ENCODE measurements at regions not wholly inside any gene's neighbourhood (a gene's known extent, or its start where the extent isn't known, plus 50 kb on each side); places are given as distances from the start of the nearest gene placed in this dataset.

DNA sequence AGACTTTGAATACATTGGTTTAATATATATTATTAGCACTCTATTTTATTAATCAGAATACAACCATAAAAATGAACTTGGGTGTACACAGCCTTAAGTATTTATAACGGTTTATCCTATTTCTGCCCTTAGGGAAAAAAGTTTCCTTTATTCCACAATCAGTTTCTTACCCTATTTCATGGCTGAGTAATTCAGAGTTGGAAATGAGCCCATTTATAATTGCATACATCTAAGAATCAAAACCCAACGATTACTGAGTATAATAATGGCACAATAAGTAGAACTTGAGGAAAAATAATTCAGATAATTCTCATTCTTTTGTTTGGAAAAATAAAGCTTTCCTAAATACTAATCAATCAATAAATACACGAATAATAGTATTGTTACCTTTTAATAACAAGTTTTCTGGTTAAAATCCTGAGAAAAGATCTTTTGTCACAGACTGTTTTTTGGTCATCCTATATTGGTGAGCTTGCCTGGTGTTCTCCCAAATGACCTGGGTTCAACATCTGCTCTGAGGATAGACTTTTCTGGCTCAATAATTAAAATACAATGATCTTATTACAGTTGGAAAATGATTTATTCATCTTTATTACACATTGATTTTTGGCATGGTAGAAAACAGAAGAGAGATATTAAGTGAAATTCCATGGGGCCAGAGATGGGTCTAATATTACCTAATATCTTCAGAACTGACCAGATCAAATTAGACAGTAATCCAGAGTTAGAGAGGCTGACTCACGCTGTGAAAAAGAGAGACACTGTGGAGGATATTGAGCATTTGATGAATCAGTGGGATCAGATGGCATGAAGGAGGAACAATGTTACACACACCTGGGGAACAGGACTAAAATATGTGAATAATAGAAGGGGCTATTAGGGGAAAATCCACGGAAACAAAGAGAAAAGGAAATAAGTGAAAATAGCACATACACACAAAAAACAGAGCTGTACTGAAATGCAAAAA lies 162.1 kb upstream of the TBX18 start:
- DNase-seq (ENCODE audit: extremely low spot score): no peak
- ChIA-PET POLR2A (no interaction called here), CTCF (interaction anchor here (0.6 kb wide), 1 partner anchor 504 kb away, joined by 3 read pairs; no protein-coding TSS in a partner anchor)
- TF ChIP-seq SUZ12 (IDR thresholded peaks at IDR 0.05) (no peak), FOXM1 (IDR thresholded peaks at IDR 0.05; ENCODE audit: borderline replicate concordance) (no peak), ZNF384 (IDR thresholded peaks at IDR 0.05) (no peak), BHLHE40 (IDR thresholded peaks at IDR 0.05; ENCODE audit: borderline replicate concordance) (no peak), HDGF (IDR thresholded peaks at IDR 0.05; ENCODE audit: borderline replicate concordance) (no peak), LEF1 (IDR thresholded peaks at IDR 0.05; ENCODE audit: borderline replicate concordance) (no peak), CTBP1 (IDR thresholded peaks at IDR 0.05; ENCODE audit: borderline replicate concordance) (no peak), ARNT (IDR thresholded peaks at IDR 0.05) (no peak)
- TF ChIP-seq, protein P1, sequence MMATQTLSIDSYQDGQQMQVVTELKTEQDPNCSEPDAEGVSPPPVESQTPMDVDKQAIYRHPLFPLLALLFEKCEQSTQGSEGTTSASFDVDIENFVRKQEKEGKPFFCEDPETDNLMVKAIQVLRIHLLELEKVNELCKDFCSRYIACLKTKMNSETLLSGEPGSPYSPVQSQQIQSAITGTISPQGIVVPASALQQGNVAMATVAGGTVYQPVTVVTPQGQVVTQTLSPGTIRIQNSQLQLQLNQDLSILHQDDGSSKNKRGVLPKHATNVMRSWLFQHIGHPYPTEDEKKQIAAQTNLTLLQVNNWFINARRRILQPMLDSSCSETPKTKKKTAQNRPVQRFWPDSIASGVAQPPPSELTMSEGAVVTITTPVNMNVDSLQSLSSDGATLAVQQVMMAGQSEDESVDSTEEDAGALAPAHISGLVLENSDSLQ (IDR thresholded peaks at IDR 0.05): no peak

DNA sequence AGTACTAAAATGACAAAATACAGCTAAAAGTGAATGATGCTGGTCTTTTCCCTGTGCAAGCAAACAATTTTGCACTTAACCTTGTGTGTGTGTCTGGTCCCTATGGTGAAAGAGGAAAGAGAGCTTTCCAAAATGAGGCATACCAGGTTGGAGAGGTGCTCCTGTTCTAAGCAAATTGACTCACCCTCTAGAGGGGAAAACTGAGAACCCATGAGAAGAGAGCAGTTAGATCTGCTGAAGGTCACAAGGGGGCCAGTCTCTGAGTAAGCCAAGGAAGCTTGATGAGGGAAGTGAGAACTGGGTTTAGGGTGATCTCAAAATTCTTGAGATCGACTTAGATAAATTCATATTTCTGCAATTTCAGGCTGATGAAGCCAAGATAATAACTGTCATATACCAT lies 157.5 kb upstream of the TBX18 start:
- ChIA-PET CTCF (interaction anchor here (0.5 kb wide), 1 partner anchor 1271 kb away, joined by 3 read pairs; no protein-coding TSS in a partner anchor), POLR2A (no interaction called here)
- TF ChIP-seq ZNF384 (IDR thresholded peaks at IDR 0.05) (no peak), HDGF (IDR thresholded peaks at IDR 0.05; ENCODE audit: borderline replicate concordance) (no peak), SP1 (IDR thresholded peaks at IDR 0.05) (no peak)
- TF ChIP-seq, protein P1 (IDR thresholded peaks at IDR 0.05): no peak
- DNase-seq (ENCODE audit: extremely low spot score): no peak

DNA sequence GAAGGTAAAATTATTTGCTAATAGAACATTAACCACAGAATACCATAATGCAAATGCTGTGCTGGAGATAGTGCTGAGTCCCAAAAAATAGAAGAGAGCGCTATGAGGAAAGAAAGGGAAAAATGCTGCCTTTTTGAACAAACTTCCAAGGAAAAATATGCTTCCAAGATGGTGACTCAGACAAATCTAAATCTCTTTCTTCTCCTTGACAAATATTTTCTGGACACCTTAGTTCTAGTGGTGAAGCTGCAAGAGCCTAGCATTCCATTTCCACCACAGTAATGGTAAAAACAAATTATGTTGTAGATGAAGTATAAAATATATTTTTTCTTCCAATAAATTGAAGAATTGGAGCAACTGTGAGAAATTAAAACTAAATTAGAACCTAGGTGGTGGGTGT lies 155.6 kb upstream of the TBX18 start:
- no peak for DNase-seq (ENCODE audit: extremely low spot score)
- TF ChIP-seq, protein P1 (IDR thresholded peaks at IDR 0.05): no peak
- no peak for TF ChIP-seq TARDBP (IDR thresholded peaks at IDR 0.05)
- TF ChIP-seq LEF1 (IDR thresholded peaks at IDR 0.05; ENCODE audit: borderline replicate concordance): no peak
- no peak for TF ChIP-seq CTBP1 (IDR thresholded peaks at IDR 0.05; ENCODE audit: borderline replicate concordance)
- ChIA-PET POLR2A (no interaction called here), CTCF (no interaction called here)

DNA sequence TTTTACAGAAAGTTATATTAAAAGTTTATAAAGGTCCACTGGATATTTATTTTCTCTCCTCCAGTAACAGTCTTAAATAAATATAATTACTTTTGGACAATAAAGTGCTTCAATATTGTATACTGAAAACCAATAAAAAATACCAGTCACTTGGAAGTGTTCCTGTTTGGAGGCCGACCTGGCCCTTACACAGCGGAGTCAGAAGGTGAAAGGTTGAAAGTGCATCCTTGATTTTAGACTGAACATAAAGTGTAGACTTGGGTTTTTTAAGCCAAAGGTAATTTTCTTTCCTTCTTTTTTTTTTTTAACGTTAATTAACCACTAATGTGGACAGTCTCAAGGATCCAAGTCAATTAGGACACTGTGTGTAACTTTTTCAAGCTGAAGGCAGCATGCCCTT lies 152.3 kb upstream of the TBX18 start:
- no peak for TF ChIP-seq CTBP1 (IDR thresholded peaks at IDR 0.05; ENCODE audit: borderline replicate concordance)
- TF ChIP-seq LEF1 (IDR thresholded peaks at IDR 0.05; ENCODE audit: borderline replicate concordance): no peak
- no peak for TF ChIP-seq NFRKB (IDR thresholded peaks at IDR 0.05)
- no peak for TF ChIP-seq SP1 (IDR thresholded peaks at IDR 0.05)
- TF ChIP-seq, protein P1 (IDR thresholded peaks at IDR 0.05): no peak
- no peak for TF ChIP-seq ELF4 (IDR thresholded peaks at IDR 0.05)
- DNase-seq (ENCODE audit: extremely low spot score): no peak
- ChIA-PET CTCF (interaction anchor here (0.7 kb wide), 1 partner anchor 37 kb away, joined by 3 read pairs; no protein-coding TSS in a partner anchor), POLR2A (no interaction called here)

DNA sequence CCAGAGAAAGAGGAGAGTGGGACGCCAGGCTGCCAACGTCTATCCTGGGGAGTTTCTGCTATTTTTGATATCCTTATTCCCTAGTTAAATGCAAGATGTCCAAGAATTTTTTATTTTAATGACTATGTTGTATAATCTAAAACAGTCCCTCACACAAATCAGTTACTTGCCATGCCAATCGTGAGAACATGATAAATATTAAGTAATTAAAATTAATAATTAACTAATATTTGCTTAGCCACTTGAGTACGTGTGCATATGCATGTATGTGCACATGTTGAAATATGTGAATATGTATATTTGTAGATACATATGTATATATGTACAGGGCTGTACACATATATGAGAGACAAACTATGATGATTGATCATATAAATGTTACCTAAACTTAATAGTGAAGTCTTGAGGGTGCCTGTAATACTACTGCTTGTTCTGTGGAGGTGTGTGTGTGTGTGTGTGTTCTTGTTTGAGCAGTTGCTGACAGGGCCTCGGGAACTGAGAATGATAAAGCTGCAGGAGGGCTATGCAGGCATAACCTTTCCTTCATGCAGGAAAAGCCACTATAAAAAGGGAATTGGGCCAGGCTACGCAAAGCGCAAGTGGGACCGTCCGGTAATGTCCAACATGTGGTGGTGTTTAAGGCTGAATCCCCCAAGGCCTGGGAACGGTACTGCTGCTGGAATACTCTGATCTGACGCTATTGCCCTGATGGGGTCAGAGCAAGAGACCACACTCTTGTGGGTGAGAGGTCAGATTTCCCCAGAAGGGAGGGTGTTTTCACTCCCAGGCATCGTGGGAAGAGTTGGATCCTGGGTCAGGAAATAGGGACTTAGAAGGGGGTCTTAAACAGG lies 148.3 kb upstream of the TBX18 start:
- CTCF ChIA-PET: no interaction called here
- no peak for TF ChIP-seq BHLHE40 (IDR thresholded peaks at IDR 0.05; ENCODE audit: borderline replicate concordance)
- no peak for TF ChIP-seq ARNT (IDR thresholded peaks at IDR 0.05)
- no peak for TF ChIP-seq SUZ12 (IDR thresholded peaks at IDR 0.05)
- TF ChIP-seq ZNF384 (IDR thresholded peaks at IDR 0.05): no peak
- no peak for TF ChIP-seq NFRKB (IDR thresholded peaks at IDR 0.05)
- TF ChIP-seq, protein P1 (IDR thresholded peaks at IDR 0.05): no peak
- no peak for TF ChIP-seq FOXK2 (IDR thresholded peaks at IDR 0.05)
- TF ChIP-seq HDGF (IDR thresholded peaks at IDR 0.05; ENCODE audit: borderline replicate concordance): no peak
- TF ChIP-seq CTBP1 (IDR thresholded peaks at IDR 0.05; ENCODE audit: borderline replicate concordance): no peak
- no peak for TF ChIP-seq SP1 (IDR thresholded peaks at IDR 0.05)
- no peak for TF ChIP-seq TARDBP (IDR thresholded peaks at IDR 0.05)
- no peak for TF ChIP-seq LEF1 (IDR thresholded peaks at IDR 0.05; ENCODE audit: borderline replicate concordance)
- TF ChIP-seq FOXA1 (IDR thresholded peaks at IDR 0.05): no peak
- TF ChIP-seq FOXM1 (IDR thresholded peaks at IDR 0.05; ENCODE audit: borderline replicate concordance): no peak
- no peak for TF ChIP-seq ELF4 (IDR thresholded peaks at IDR 0.05)

More for the DNA sequence above, 148.3 kb upstream of the TBX18 start:
- POLR2A ChIA-PET: no interaction called here
- no peak for DNase-seq (ENCODE audit: extremely low spot score)

Data from HEK293T (cell line).